22Rv1 (cell line): ENCODE measurements at regions not wholly inside any gene's neighbourhood (a gene's known extent, or its start where the extent isn't known, plus 50 kb on each side); places are given as distances from the start of the nearest gene placed in this dataset.

Experiments used
- CTCF ChIP-seq: fragments of 450-650 bp; IDR thresholded peaks from 2 replicates; pipeline ENCODE4 v1.5.1; 2017; ENCODE audit warnings: mild to moderate bottlenecking
- ZFX ChIP-seq: fragments of 450-650 bp; IDR thresholded peaks from 2 replicates; pipeline ENCODE4 v1.6.1; 2017; ENCODE audit warnings: antibody characterized with exemption, borderline replicate concordance

GRCh38 chr1:10908266-10908665 lies 104.2 kb upstream of the TARDBP start:
- TF ChIP-seq CTCF (no peak), ZFX (no peak)
